ENCODE measurements at regions not wholly inside any gene's neighbourhood (a gene's known extent, or its start where the extent isn't known, plus 50 kb on each side); places are given as distances from the start of the nearest gene placed in this dataset.

DNA sequence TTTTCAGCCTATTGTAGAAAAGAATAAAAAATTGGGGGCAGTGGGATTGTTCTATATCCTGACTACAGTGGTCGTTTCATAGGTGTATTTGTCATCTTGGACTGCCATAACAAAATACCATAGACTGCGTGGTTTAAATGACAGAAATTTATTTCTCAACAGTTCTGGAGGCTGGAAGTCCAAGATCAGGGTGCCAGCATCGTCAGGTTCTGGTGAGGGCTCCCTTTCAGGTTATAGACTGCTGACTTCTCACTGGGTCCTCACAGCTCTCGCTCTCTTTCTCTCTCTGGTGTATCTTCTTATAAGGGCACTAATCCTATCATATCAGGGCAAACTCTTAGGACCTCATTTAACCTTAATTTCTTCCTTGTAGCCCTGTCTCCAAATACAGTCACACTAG is 356.7 kb upstream of the TRPC7 start:
- DNase-seq (ENCODE audit: low read depth, low spot score) (no peak), FAIRE-seq (no peak), ATAC-seq (no peak)
- no peaks in the 10 kb centered on the region for H4K20me1 ChIP-seq (ENCODE audit: control insufficient read depth, insufficient read depth)
- no peaks in the 10 kb centered on the region for H3K9me3 ChIP-seq (replicated peaks; ENCODE audit: control insufficient read depth, insufficient read depth, low read length)
- TF ChIP-seq KLF5 (IDR thresholded peaks at IDR 0.05; ENCODE audit: partially characterized antibody) = no peak
- no peak for TF ChIP-seq RAD21 (IDR thresholded peaks at IDR 0.05; ENCODE audit: insufficient read depth, low read depth, low read length)
- TF ChIP-seq, protein P1, sequence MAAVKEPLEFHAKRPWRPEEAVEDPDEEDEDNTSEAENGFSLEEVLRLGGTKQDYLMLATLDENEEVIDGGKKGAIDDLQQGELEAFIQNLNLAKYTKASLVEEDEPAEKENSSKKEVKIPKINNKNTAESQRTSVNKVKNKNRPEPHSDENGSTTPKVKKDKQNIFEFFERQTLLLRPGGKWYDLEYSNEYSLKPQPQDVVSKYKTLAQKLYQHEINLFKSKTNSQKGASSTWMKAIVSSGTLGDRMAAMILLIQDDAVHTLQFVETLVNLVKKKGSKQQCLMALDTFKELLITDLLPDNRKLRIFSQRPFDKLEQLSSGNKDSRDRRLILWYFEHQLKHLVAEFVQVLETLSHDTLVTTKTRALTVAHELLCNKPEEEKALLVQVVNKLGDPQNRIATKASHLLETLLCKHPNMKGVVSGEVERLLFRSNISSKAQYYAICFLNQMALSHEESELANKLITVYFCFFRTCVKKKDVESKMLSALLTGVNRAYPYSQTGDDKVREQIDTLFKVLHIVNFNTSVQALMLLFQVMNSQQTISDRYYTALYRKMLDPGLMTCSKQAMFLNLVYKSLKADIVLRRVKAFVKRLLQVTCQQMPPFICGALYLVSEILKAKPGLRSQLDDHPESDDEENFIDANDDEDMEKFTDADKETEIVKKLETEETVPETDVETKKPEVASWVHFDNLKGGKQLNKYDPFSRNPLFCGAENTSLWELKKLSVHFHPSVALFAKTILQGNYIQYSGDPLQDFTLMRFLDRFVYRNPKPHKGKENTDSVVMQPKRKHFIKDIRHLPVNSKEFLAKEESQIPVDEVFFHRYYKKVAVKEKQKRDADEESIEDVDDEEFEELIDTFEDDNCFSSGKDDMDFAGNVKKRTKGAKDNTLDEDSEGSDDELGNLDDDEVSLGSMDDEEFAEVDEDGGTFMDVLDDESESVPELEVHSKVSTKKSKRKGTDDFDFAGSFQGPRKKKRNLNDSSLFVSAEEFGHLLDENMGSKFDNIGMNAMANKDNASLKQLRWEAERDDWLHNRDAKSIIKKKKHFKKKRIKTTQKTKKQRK (IDR thresholded peaks at IDR 0.05; ENCODE audit: low read depth, low read length) = no peak
- TF ChIP-seq EGR1 (IDR thresholded peaks at IDR 0.05; ENCODE audit: borderline replicate concordance in 1 of 2, low read depth in 2 of 2, low read length in 2 of 2) = no peak
- no peak for TF ChIP-seq MTA3 (IDR thresholded peaks at IDR 0.05; ENCODE audit: borderline replicate concordance, low read length)
- no peak for TF ChIP-seq ASH2L (IDR thresholded peaks at IDR 0.05; ENCODE audit: borderline replicate concordance, low read depth)
- TF ChIP-seq, protein P2, sequence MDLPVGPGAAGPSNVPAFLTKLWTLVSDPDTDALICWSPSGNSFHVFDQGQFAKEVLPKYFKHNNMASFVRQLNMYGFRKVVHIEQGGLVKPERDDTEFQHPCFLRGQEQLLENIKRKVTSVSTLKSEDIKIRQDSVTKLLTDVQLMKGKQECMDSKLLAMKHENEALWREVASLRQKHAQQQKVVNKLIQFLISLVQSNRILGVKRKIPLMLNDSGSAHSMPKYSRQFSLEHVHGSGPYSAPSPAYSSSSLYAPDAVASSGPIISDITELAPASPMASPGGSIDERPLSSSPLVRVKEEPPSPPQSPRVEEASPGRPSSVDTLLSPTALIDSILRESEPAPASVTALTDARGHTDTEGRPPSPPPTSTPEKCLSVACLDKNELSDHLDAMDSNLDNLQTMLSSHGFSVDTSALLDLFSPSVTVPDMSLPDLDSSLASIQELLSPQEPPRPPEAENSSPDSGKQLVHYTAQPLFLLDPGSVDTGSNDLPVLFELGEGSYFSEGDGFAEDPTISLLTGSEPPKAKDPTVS (IDR thresholded peaks at IDR 0.05; ENCODE audit: low read depth, low read length) = no peak
- no peak for TF ChIP-seq SREBF1 (IDR thresholded peaks at IDR 0.05; ENCODE audit: low read length)
- TF ChIP-seq CREB1 (IDR thresholded peaks at IDR 0.05; ENCODE audit: low read depth) = no peak
- 0 out of 4 replicates have a peak, but pooled peaks cover 0 to 2% of the 10 kb centered on the region in 2 experiments for H3K27me3 ChIP-seq (replicated peaks in 1 of 2; ENCODE audit: control insufficient read depth in 2 of 2, insufficient read depth in 2 of 2, low read length in 1 of 2)
- H3K9ac ChIP-seq (ENCODE audit: control insufficient read depth, insufficient read depth, low read length) = no peak overlapping the region
- intact Hi-C loops (cut with micrococcal nuclease; ENCODE audit: unreplicated experiment) (no loop called here), in situ Hi-C loops (cut with MboI) (no loop called here)
- H3K79me2 ChIP-seq (ENCODE audit: control insufficient read depth, insufficient read depth, low read length) = no peaks in the 10 kb centered on the region
- ChIA-PET SMC1A (ENCODE audit: uncharacterized antibody, unreplicated experiment) (no interaction called here), CTCF (no interaction called here), RAD21 (ENCODE audit: unreplicated experiment) (no interaction called here), POLR2A (no interaction called here)
- H3K4me3 ChIP-seq = no peak overlapping the region
- H2AFZ ChIP-seq (ENCODE audit: control insufficient read depth, low read depth, low read length) = no peak overlapping the region
- no peaks in the 10 kb centered on the region for H3K4me1 ChIP-seq (ENCODE audit: control insufficient read depth, insufficient read depth, low read length)
- no peak overlapping the region for H3K27ac ChIP-seq (ENCODE audit: control insufficient read depth, insufficient read depth)
- H3K36me3 ChIP-seq (ENCODE audit: control insufficient read depth in 2 of 2, insufficient read depth in 2 of 2, low read length in 1 of 2) = no peaks in the 10 kb centered on the region
- WGBS (ENCODE audit: insufficient coverage, insufficient replicate concordance, low lambda C conversion rate, missing lambda C conversion rate) = 12% methylated on average over 4 of the region's 4 CpGs
- H3K4me2 ChIP-seq (ENCODE audit: control insufficient read depth, insufficient read depth) = no peak overlapping the region
- no TSS peak for BruUV-seq (replicated peaks)

Measured in GM12878 (cell line).